Left lung (tissue), 4 donors: ENCODE measurements at regions not wholly inside any gene's neighbourhood (a gene's known extent, or its start where the extent isn't known, plus 50 kb on each side); places are given as distances from the start of the nearest gene placed in this dataset.

Source experiments
- ATAC-seq: fragments of 200-7000 bp; cut with Tn5 transposase; one replicate; pipeline ENCODE4 v1.9.1; 2020; ENCODE audit warnings: moderate library complexity
- DNase-seq, 4 donors: peaks; one replicate each; pipeline ENCODE4 v3.0.0-alpha.2; 2013 to 2020
- H3K27ac ChIP-seq, 2 donors: fragments of 200-600 bp; sonication (generic) in 1 of 2; one replicate each; pipeline versions ENCODE4 v1.5.0 to v1.8.0; 2020 to 2021
- H3K27me3 ChIP-seq, 2 donors: fragments of 200-600 bp; sonication (generic) in 1 of 2; one replicate each; pipeline versions ENCODE4 v1.5.0 to v1.8.0; 2020 to 2021
- H3K36me3 ChIP-seq, 2 donors: fragments of 200-600 bp; sonication (generic) in 1 of 2; one replicate each; pipeline versions ENCODE4 v1.5.0 to v1.8.0; 2020 to 2021
- H3K4me1 ChIP-seq, 2 donors: fragments of 200-600 bp; one replicate each; pipeline ENCODE4 v1.8.0; 2021
- H3K4me3 ChIP-seq, 2 donors: fragments of 200-600 bp; sonication (generic) in 1 of 2; one replicate each; pipeline versions ENCODE4 v1.5.0 to v1.8.0; 2020 to 2021; ENCODE audit warnings: mild to moderate bottlenecking in 1 of 2
- H3K9me3 ChIP-seq, 2 donors: fragments of 200-600 bp; sonication (generic) in 1 of 2; one replicate each; pipeline versions ENCODE4 v1.5.0 to v1.8.0; 2020 to 2021
- CTCF ChIP-seq, 2 donors: fragments of 200-600 bp; sonication (generic) in 1 of 2; IDR thresholded peaks; one replicate each; pipeline versions ENCODE4 v1.5.0 to v1.8.0; 2021; ENCODE audit warnings: antibody characterized with exemption in 2 of 2
- intact Hi-C, 2 donors: fragments of 100-400 bp; cut with DNase I; formaldehyde crosslinking; loops; one replicate each; pipeline versions ENCODE4 v1.11.2 to v1.14.2; 2022
- donor health status: DM: no; HTN: yes; CAD: no.
- donor health status: DM: no; HTN: no; CAD: no.

- DNase-seq (no peak), ATAC-seq (no peak)
- Histone ChIP-seq H3K9me3 (no peaks in the 10 kb centered on the region), H3K27me3 (no peaks in the 10 kb centered on the region), H3K4me3 (no peak overlapping the region), H3K4me1 (no peaks in the 10 kb centered on the region), H3K27ac (no peak overlapping the region), H3K36me3 (no peaks in the 10 kb centered on the region)
- intact Hi-C loops, result no loop called here
- no peak for TF ChIP-seq CTCF (IDR thresholded peaks at IDR 0.05)
These were observed 392.5 kb upstream of the DACH1 start for GRCh38 chr13:72259528-72259927.

GRCh38 chr13:72258340-72258981, 391.5 kb upstream of the DACH1 start:
- H3K4me3 ChIP-seq, result no peak overlapping the region
- no peak for DNase-seq
- H3K27ac ChIP-seq, result no peak overlapping the region
- no peak for TF ChIP-seq CTCF (IDR thresholded peaks at IDR 0.05)
- H3K27me3 ChIP-seq, result no peaks in the 10 kb centered on the region
- H3K36me3 ChIP-seq, result no peaks in the 10 kb centered on the region
- H3K4me1 ChIP-seq, result no peaks in the 10 kb centered on the region
- intact Hi-C loops, result no loop called here
- no peaks in the 10 kb centered on the region for H3K9me3 ChIP-seq
- ATAC-seq, result no peak

GRCh38 chr13:72255908-72256307, 388.9 kb upstream of the DACH1 start:
- Histone ChIP-seq H3K4me1 (no peaks in the 10 kb centered on the region), H3K4me3 (no peak overlapping the region), H3K27ac (no peak overlapping the region), H3K36me3 (no peaks in the 10 kb centered on the region), H3K9me3 (no peaks in the 10 kb centered on the region), H3K27me3 (no peaks in the 10 kb centered on the region)
- DNase-seq (peak in 1 of 4 donors; percentile 19), ATAC-seq (no peak)
- no peak for TF ChIP-seq CTCF (IDR thresholded peaks at IDR 0.05)
- intact Hi-C loops, result no loop called here

- intact Hi-C loops, result no loop called here
- H3K9me3 ChIP-seq, result no peaks in the 10 kb centered on the region
- no peak for TF ChIP-seq CTCF (IDR thresholded peaks at IDR 0.05)
These were observed 386.8 kb upstream of the DACH1 start for GRCh38 chr13:72253754-72254153.

GRCh38 chr13:72246396-72246795, 379.4 kb upstream of the DACH1 start:
- TF ChIP-seq CTCF (IDR thresholded peaks at IDR 0.05), result no peak
- intact Hi-C loops, result no loop called here
- no peaks in the 10 kb centered on the region for H3K36me3 ChIP-seq
- H3K9me3 ChIP-seq, result no peaks in the 10 kb centered on the region
- H3K4me1 ChIP-seq, result no peaks in the 10 kb centered on the region
- no peak for ATAC-seq
- no peaks in the 10 kb centered on the region for H3K27me3 ChIP-seq
- no peak overlapping the region for H3K4me3 ChIP-seq
- no peak overlapping the region for H3K27ac ChIP-seq
- no peak for DNase-seq

More at GRCh38 chr13:72253754-72254153, 386.8 kb upstream of the DACH1 start:
- Histone ChIP-seq H3K36me3 (no peaks in the 10 kb centered on the region), H3K27ac (no peak overlapping the region), H3K4me3 (no peak overlapping the region), H3K27me3 (no peaks in the 10 kb centered on the region), H3K4me1 (no peaks in the 10 kb centered on the region)
- no peak for DNase-seq
- no peak for ATAC-seq
